Liver (tissue), 8 donors: ENCODE measurements at regions not wholly inside any gene's neighbourhood (a gene's known extent, or its start where the extent isn't known, plus 50 kb on each side); places are given as distances from the start of the nearest gene placed in this dataset.

ENCODE experiments used
- DNase-seq: peaks from one replicate; pipeline ENCODE4 v3.0.0-alpha.2; 2017; ENCODE audit warnings: low spot score
- H3K27ac ChIP-seq, 2 donors: one replicate each; pipeline ENCODE4 v1.7.0; 2013; ENCODE audit warnings: inconsistent platforms in 2 of 2, low read length in 2 of 2, control low read depth in 1 of 2, low read depth in 1 of 2, mild to moderate bottlenecking in 1 of 2
- H3K27me3 ChIP-seq, 4 donors: one replicate each; pipeline versions ENCODE4 v1.6.1 to v1.7.0; 2013; ENCODE audit warnings: low read length in 3 of 4, inconsistent platforms in 1 of 4, mild to moderate bottlenecking in 1 of 4, moderate library complexity in 1 of 4; ENCODE audit not compliant: control insufficient read depth in 4 of 4, insufficient read depth in 4 of 4
- H3K36me3 ChIP-seq, 4 donors: one replicate each; pipeline versions ENCODE4 v1.6.1 to v1.7.0; 2013; ENCODE audit warnings: low read length in 3 of 4, mild to moderate bottlenecking in 3 of 4, low read depth in 1 of 4, moderate library complexity in 1 of 4; ENCODE audit not compliant: control insufficient read depth in 4 of 4, insufficient read depth in 3 of 4
- H3K4me1 ChIP-seq, 4 donors: one replicate each; pipeline versions ENCODE4 v1.6.1 to v1.7.0; 2013; ENCODE audit warnings: low read length in 3 of 4, mild to moderate bottlenecking in 3 of 4, moderate library complexity in 1 of 4; ENCODE audit not compliant: control insufficient read depth in 4 of 4, insufficient read depth in 4 of 4
- H3K4me3 ChIP-seq, 3 donors: one replicate each; pipeline versions ENCODE4 v1.6.1 to v1.7.0; 2013; ENCODE audit warnings: low read length in 3 of 3, control low read depth in 1 of 3, low read depth in 1 of 3, mild to moderate bottlenecking in 1 of 3
- H3K9ac ChIP-seq, 2 donors: one replicate each; pipeline ENCODE4 v1.7.0; 2013; ENCODE audit warnings: low read length in 2 of 2, mild to moderate bottlenecking in 2 of 2, moderate library complexity in 2 of 2, control low read depth in 1 of 2, low read depth in 1 of 2
- H3K9me3 ChIP-seq, 4 donors: one replicate each; pipeline versions ENCODE4 v1.6.1 to v1.7.0; 2013; ENCODE audit warnings: low read length in 3 of 4; ENCODE audit not compliant: control insufficient read depth in 4 of 4
- CTCF ChIP-seq: fragments of 150-350 bp; IDR thresholded peaks from 2 replicates; pipeline ENCODE4 v1.5.1; 2017; ENCODE audit warnings: improper control_type of control experiment, low read depth, low read length; ENCODE audit not compliant: missing input control
- FOXA1 ChIP-seq: IDR thresholded peaks from 2 replicates; pipeline ENCODE4 v1.6.1; 2016; ENCODE audit warnings: antibody characterized with exemption
- FOXA2 ChIP-seq: IDR thresholded peaks from 2 replicates; pipeline ENCODE4 v1.6.1; 2016; ENCODE audit warnings: antibody characterized with exemption
- HNF4A ChIP-seq, 2 donors: conservative IDR thresholded peaks; 2 replicates each; pipeline ENCODE4 v1.6.1; 2016; ENCODE audit warnings: antibody characterized with exemption in 2 of 2, mild to moderate bottlenecking in 2 of 2
- HNF4G ChIP-seq: IDR thresholded peaks from 2 replicates; pipeline ENCODE4 v1.6.1; 2016; ENCODE audit warnings: antibody characterized with exemption
- JUND ChIP-seq, 2 donors: IDR thresholded peaks; 2 replicates each; pipeline ENCODE4 v1.6.1; 2016; ENCODE audit warnings: antibody characterized with exemption in 2 of 2
- YY1 ChIP-seq: IDR thresholded peaks from 2 replicates; pipeline ENCODE4 v1.6.1; 2016; ENCODE audit warnings: antibody characterized with exemption, mild to moderate bottlenecking
- WGBS: extraction: QIAGEN DNeasy Blood & Tissue Kit; methylation state at CpG from one replicate; pipeline ENCODE4 v1.1.7; 2013; 5-methylcytosine and 5-hydroxymethylcytosine counted together
- TF ChIP-seq, protein P1 (sequence below): IDR thresholded peaks from 2 replicates; pipeline ENCODE4 v1.6.1; 2016; ENCODE audit warnings: antibody characterized with exemption
- TF ChIP-seq, protein P2 (sequence below): IDR thresholded peaks from 2 replicates; pipeline ENCODE4 v1.6.1; 2016; ENCODE audit warnings: antibody characterized with exemption, mild to moderate bottlenecking
- donor health status: healthy.
- donor health status: healthy.
- donor health status: healthy.
- donor health status: healthy.
- donor health status: healthy.

DNA sequence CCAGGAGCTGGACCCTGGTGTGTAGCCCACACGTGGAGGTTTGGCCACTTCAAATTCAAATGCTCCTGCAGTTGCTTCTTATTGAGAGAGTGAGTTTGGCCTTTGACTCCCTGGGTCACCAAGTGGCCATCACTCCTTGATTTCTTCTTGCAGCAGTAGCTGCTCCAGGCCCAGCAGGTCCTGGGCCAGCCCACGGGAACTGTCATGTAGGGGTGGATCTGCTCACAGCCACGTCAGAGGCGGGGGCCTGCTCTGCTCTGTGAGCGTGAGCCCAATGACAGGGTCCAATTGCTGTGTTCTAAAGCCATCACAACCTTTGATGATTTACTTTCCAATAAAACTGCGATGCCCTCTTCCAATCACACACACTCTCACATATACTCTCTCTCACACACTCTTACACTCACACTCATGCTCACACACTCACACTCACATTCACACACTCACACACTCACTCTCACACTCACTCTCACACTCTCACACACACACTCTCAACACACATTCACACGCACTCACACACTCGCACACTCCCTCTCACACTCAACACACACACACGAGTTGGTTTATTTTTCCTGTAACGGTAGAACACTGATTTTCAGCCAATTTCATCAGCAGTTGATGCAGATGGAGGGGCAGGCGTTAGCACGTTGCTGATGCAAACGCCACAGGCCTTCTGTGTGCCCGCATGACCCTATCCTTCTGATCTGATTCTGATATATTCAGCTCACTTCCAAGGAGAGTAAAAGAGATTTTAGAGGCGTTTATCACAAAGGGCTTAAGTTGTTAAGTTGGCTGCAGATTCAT lies 210.7 kb upstream of the PPP2R2D start:
- TF ChIP-seq YY1, result no peak
- TF ChIP-seq, protein P1, sequence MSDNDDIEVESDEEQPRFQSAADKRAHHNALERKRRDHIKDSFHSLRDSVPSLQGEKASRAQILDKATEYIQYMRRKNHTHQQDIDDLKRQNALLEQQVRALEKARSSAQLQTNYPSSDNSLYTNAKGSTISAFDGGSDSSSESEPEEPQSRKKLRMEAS, result no peak
- TF ChIP-seq, protein P2, sequence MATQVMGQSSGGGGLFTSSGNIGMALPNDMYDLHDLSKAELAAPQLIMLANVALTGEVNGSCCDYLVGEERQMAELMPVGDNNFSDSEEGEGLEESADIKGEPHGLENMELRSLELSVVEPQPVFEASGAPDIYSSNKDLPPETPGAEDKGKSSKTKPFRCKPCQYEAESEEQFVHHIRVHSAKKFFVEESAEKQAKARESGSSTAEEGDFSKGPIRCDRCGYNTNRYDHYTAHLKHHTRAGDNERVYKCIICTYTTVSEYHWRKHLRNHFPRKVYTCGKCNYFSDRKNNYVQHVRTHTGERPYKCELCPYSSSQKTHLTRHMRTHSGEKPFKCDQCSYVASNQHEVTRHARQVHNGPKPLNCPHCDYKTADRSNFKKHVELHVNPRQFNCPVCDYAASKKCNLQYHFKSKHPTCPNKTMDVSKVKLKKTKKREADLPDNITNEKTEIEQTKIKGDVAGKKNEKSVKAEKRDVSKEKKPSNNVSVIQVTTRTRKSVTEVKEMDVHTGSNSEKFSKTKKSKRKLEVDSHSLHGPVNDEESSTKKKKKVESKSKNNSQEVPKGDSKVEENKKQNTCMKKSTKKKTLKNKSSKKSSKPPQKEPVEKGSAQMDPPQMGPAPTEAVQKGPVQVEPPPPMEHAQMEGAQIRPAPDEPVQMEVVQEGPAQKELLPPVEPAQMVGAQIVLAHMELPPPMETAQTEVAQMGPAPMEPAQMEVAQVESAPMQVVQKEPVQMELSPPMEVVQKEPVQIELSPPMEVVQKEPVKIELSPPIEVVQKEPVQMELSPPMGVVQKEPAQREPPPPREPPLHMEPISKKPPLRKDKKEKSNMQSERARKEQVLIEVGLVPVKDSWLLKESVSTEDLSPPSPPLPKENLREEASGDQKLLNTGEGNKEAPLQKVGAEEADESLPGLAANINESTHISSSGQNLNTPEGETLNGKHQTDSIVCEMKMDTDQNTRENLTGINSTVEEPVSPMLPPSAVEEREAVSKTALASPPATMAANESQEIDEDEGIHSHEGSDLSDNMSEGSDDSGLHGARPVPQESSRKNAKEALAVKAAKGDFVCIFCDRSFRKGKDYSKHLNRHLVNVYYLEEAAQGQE, result no peak
- TF ChIP-seq FOXA2, result no peak
- 87% methylated on average over 15 of the region's 15 CpGs for WGBS
- no peak overlapping the region for H3K4me3 ChIP-seq

DNA sequence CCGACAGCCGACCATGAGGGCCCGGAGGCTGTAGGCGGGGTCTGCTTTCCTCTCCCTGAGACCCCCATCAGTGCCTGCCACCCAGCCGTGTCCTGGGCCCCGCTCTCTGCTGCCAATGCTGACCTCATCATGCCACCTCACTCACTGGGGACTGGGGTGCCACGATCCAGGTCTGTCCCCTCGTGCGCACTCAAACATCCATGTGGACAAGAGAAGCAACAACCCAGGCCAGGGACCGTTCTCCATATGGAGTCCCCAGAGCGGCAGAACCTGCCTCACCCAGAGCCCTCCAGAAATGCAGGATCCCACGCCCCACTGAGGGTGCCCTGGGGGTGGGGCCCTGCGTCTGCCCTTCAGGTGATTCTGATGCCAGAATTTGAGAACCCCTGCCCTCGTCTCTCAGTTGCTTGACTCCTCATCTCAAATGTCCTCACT lies 210.0 kb upstream of the PPP2R2D start:
- 93% methylated on average over 14 of the region's 14 CpGs for WGBS
- no peak for DNase-seq
- peaks cover 0 to 3% (median 0%) of the 10 kb centered on the region in 4 donors for H3K27me3 ChIP-seq
- H3K27ac ChIP-seq, result no peak overlapping the region
- no peak for TF ChIP-seq FOXA1
- no peak for TF ChIP-seq HNF4G
- no peak for TF ChIP-seq CTCF
- TF ChIP-seq, protein P2, result no peak
- no peak for TF ChIP-seq HNF4A (conservative IDR thresholded peaks at IDR 0.05)
- TF ChIP-seq JUND (IDR thresholded peaks at IDR 0.05), result no peak
- no peaks in the 10 kb centered on the region for H3K36me3 ChIP-seq
- H3K9ac ChIP-seq, result no peak overlapping the region
- no peaks in the 10 kb centered on the region for H3K9me3 ChIP-seq
- no peak overlapping the region for H3K4me3 ChIP-seq
- no peaks in the 10 kb centered on the region for H3K4me1 ChIP-seq

More for the DNA sequence above, 210.7 kb upstream of the PPP2R2D start:
- H3K27me3 ChIP-seq, result peaks cover 0 to 3% (median 0%) of the 10 kb centered on the region in 4 donors
- H3K27ac ChIP-seq, result no peak overlapping the region
- H3K9ac ChIP-seq, result no peak overlapping the region
- H3K36me3 ChIP-seq, result no peaks in the 10 kb centered on the region
- H3K9me3 ChIP-seq, result no peaks in the 10 kb centered on the region
- no peaks in the 10 kb centered on the region for H3K4me1 ChIP-seq
- DNase-seq, result no peak
